Renal cortex interstitium (tissue), 11 donors: ENCODE measurements at regions not wholly inside any gene's neighbourhood (a gene's known extent, or its start where the extent isn't known, plus 50 kb on each side); places are given as distances from the start of the nearest gene placed in this dataset.
"Not testable (repeated sequence)": the region's sequence is repeated elsewhere in the genome, so short reads cannot be mapped to it uniquely, and the experiment has no call there.

ENCODE experiments used
- DNase-seq, 11 donors: peaks; one replicate each; pipeline ENCODE4 v3.0.0-alpha.2; 2013; ENCODE audit warnings: low read depth in 9 of 11, low spot score in 4 of 11; ENCODE audit errors: extremely low read depth in 1 of 11

- no peak for DNase-seq
Measured at GRCh38 chr3:4125576-4125975, 177.6 kb upstream of the SETMAR start.

DNA sequence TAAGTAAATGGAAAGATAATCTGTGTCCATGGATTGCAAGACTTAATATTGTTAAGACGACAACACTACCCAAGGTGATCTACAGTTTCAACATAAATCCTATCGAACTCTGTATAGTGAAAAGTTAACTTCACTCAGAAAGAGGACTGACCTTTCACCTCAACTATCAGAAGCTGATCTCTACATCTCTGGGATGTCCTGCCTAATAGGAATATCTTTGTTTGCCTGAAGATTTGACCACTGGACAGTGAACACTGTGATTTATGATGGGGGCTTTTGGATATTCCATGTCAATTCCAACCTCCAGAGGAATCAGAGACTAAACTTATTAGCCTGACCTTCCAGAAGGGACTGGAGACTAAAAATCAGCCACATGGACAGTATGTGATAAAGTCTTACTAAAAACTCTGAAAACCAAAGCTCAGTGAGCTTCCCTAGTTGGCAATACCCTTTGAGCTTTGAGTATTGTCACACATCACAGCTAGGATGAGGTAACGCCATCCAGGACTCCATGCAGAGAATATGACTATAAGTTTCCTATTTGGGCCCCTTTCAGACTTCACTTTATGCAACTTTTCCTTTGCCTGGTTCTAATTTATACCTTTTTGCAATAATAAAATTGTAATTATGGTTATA, 164.9 kb upstream of the SETMAR start:
- DNase-seq = no peak

GRCh38 chr3:4138786-4139431, 164.3 kb upstream of the SETMAR start:
- no peak for DNase-seq

DNA sequence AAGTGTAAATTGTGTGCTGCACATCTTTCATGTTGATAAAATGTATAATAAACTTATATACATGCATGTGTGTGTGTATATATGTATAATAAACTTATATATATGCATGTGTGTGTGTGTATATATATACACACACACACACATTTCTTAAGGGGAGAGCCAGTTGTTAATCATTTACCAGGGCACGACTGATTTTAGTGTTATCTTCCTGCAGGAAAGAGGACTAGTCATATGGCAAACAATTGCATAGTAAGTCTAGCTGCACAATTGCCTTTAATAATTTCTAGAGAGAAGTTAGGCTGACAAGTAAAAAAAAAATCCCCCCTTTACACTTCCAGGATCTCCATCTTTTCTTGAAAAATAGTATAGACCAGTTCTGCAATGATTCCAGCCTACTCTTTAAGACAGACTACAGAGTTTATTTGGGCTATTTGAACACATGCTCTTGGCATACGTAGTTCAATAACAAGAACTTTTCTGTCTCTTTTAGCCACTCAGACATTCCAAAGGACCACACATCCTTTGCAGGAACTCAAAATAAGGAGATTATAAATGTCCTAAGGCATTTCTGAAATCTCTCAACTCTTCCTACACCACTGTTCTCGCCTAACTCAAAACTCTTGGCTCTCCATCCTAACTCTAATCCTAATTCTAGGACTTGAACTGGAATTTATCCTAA, 163.6 kb upstream of the SETMAR start:
- no peak for DNase-seq

DNA sequence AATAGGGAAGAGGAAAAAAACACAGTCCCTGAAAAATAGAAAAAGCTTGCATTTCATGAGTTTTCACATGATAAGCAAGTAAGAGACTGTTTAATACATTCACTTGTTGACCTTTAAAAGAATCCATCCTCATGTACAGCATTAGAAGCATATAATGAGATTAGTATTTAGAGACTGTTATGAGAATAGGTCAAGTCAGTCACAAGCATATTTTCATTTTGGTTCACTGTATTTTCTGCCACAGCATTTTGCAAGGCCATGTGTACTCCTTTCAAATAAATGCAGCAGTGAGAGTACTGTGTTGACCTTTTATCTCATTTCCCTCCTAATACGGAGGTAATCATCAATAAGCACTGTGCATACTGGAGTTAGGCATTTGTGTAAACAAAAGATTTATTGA, 162.2 kb upstream of the SETMAR start:
- no peak for DNase-seq

DNA sequence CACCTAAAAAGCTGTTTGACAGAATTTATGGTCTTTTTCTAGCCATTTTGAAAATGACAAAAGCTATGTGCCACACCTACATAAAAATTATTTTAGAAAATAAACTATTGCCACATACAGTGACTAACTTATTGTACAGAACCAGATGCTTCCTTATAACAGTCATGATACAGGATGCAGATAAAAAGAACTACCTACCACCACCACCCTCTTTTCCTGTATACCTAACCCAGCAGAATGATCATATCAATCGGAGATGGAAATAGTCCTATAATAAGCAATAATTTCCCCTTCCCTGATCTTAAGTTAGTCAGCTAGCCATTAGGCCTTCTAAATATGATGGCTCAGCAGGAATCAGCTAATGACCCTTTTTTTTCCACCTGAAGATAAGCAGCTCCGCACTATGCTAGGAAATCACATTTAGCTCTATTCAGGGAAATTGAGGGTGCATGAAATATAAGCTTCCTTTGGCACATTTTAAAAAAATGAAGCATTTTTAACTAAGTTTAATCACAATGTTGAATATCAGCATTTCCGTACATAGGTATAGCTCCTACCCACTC, 155.5 kb upstream of the SETMAR start:
- DNase-seq = no peak

- DNase-seq = no peak
Measured at GRCh38 chr3:4149296-4149695, 153.9 kb upstream of the SETMAR start.

DNA sequence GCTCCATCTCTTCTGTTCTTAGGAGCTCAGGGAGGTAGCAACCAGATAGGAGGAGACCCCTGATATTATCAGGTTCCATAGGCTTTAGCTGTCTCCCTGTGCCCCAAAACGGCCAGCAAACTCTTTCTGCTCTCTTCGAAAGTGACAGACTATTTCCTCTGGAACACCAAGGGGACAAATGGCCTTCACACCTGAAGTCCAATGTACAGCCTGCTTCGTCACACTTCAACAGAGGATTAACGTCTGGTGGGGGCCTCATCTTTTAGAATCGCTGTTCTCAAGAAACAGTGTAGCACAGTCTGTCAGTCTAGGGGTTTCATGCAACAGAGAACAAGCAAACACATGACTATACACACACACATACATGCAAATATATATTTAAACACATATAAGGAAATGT, 152.4 kb upstream of the SETMAR start:
- DNase-seq = no peak

DNA sequence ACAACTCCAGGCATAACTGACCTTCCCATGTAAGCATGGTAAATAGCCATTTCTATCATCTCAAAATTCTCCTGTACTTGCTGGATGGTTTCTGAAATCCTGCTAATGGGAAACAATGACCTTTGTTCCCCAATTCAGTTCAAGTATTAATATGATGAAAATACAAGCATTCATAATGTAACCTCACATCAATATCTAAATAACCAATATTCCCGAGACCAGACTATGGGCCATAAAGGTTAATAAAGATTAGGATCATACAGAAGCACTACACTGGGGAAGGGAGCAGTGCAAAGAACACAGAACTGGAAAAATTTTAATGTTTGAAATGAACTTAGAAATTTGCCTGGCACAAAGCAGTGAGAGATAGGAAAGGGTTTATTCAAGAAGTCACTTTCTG, 151.3 kb upstream of the SETMAR start:
- no peak for DNase-seq

GRCh38 chr3:4153771-4154170, 149.4 kb upstream of the SETMAR start:
- no peak for DNase-seq

DNA sequence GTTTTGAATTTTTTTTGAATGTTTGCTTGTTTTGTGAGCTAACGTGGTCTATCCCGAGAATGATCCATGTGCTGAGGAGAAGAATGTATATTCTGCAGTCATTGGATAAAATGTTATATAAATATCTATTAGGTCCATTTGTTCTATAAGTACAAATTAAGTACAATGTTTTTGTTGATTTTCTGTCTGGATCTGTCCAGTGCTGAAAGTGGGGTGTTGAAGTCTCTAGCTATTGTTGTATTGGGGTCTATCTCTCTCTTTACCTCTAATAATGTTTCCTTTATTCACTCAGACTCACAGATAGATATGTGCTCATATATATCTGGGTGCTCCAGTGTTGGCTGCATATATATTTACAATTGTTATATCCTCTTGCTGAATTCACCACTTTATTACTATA, 144.8 kb upstream of the SETMAR start:
- no peak for DNase-seq

DNA sequence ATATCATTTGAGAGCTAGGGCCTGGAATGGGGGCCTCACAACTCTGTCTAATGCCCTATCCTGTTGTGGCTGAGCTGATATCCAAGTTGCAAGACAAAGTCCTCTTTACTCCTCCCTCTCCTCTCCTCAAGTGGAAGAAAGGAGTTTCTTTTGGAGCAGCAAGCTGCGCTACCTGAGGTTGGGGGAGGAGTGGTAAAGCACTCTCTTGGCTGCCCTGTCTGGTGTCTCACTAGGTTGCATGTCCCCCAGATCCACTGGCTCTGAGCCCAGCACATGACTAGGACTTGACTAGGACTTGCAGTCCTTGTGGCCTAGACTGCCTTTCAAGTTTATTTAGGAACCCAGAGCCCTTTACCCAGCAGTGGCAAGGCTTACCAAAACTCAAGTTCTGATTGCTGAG, 141.1 kb upstream of the SETMAR start:
- no peak for DNase-seq

- peak in 2 of 11 donors; percentile 3 to 9 for DNase-seq
Measured at GRCh38 chr3:4163011-4163410, 140.2 kb upstream of the SETMAR start.

DNA sequence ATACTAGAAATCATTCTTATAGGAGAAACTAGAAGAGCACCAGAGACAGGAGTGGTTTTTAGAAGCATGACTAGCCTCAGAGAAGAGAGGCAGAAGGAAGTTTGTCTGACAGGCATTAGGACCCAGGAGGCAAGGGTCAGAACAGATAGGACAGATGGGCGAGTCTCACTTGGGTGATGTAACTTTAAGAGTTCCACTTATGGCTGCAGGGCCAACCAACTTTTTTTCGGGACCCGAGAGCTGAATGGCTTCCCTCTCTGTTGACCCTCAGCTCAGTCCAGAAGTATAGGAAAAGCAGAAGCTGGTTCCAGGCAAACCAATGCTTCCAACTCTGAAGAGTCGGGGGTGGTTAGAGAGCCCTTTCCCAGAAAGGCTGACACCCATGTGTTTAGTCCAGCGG, 136.6 kb upstream of the SETMAR start:
- no peak for DNase-seq

GRCh38 chr3:4167230-4167629, 135.9 kb upstream of the SETMAR start:
- not testable (repeated sequence) for DNase-seq

DNA sequence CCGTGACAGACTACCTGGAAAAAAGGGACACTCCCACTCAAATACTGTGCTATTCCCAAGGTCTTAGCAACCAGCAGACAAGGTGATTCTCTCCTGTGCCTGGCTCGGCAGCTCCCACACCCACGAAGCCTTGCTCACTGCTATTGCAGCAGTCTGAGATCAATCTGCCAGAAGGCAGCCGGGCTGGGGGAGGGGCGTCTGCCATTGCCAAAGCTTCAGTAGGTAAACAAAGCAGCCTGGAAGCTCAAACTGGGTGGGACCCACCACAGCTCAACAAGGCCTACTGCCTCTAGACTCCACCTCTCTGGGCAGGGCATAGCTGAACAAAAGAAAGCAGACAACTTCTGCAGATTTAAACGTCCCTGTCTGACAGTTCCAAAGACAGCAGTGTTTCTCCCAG, 128.4 kb upstream of the SETMAR start:
- DNase-seq = no peak

DNA sequence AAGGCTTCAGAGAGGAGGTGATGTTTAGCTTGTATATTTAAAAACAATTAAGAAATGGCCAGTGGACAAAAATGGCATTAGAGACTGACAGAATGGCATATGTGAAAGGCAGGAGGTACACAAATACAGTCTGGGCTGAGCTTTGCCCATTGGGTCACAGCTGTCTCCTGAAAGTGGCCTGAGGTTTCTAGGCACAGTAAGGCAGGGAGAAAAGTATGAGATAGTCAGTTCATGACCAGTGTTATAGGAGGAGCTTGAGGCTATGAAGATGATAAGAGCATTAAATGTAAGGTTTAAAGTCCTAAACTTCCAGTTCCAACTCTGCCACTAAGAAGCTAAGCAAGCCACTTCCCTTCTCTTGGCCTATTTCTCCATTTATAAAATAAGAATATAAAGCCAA, 111.2 kb upstream of the SETMAR start:
- no peak for DNase-seq

- no peak for DNase-seq
Measured at GRCh38 chr3:4195006-4195405, 108.2 kb upstream of the SETMAR start.

DNA sequence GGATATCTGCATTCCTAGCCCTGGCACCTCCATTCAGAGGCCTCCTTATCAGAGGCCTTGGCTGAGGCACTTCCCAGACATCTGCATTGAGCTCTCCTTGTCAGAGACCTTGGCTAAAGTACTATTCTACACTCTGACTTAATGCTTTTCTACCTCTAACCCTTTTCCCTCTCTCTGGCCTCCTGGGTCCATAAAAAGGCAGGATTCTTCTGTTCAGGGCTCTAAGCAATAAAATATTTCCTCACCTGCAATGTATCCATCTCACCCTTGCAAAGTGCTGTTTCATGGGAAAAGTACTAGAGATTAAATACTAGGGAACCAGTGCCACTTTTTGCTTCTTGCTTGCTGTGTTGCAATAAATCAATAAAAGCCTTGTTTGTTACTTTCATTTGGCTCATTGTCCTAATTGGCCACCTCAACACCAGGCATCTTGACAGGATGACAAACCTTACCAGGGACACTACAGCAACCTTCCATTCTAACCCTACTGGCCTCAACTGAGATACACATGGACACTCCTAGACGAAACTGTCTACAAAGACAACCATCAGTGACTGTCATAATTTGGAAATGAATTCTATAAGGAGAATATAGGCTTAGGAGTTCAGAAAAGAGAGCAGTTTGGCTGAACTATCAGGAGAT, 106.5 kb upstream of the SETMAR start:
- DNase-seq = no peak

GRCh38 chr3:4197670-4198069, 105.5 kb upstream of the SETMAR start:
- DNase-seq = no peak
